ENCODE measurements at regions not wholly inside any gene's neighbourhood (a gene's known extent, or its start where the extent isn't known, plus 50 kb on each side); places are given as distances from the start of the nearest gene placed in this dataset.

DNA sequence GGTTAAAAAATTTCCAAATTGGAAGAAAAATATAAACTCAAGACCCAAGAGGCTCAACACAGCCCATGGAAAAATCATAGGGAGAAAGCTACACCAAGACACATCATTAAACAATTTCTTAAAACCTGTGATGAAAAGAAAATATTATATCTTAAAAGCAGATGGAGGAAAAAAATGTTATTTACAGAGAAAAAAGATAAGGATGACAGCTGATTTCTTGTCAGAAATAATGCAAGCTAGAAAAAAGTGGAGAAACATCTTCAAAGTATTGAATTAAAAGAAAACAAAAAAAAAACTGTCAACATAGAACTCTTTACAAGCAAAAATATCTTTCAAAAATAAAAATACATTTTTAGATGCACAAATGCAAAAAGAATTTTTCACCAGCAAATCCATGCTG, 930.5 kb downstream of the ADGRL2 start:
- TF ChIP-seq, protein P1, sequence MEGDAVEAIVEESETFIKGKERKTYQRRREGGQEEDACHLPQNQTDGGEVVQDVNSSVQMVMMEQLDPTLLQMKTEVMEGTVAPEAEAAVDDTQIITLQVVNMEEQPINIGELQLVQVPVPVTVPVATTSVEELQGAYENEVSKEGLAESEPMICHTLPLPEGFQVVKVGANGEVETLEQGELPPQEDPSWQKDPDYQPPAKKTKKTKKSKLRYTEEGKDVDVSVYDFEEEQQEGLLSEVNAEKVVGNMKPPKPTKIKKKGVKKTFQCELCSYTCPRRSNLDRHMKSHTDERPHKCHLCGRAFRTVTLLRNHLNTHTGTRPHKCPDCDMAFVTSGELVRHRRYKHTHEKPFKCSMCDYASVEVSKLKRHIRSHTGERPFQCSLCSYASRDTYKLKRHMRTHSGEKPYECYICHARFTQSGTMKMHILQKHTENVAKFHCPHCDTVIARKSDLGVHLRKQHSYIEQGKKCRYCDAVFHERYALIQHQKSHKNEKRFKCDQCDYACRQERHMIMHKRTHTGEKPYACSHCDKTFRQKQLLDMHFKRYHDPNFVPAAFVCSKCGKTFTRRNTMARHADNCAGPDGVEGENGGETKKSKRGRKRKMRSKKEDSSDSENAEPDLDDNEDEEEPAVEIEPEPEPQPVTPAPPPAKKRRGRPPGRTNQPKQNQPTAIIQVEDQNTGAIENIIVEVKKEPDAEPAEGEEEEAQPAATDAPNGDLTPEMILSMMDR (IDR thresholded peaks at IDR 0.05) = no peak
- TF ChIP-seq EP300 (IDR thresholded peaks at IDR 0.05; ENCODE audit: low read depth) = no peak
- TF ChIP-seq POLR2AphosphoS5 (IDR thresholded peaks at IDR 0.05) = no peak
